ENCODE measurements at regions not wholly inside any gene's neighbourhood (a gene's known extent, or its start where the extent isn't known, plus 50 kb on each side); places are given as distances from the start of the nearest gene placed in this dataset.

- TF ChIP-seq ZNF207 (IDR thresholded peaks at IDR 0.05; ENCODE audit: borderline replicate concordance): no peak
- no peak for TF ChIP-seq MEF2B (IDR thresholded peaks at IDR 0.05; ENCODE audit: partially characterized antibody, poor library complexity, severe bottlenecking)
- TF ChIP-seq PAX8 (IDR thresholded peaks at IDR 0.05): no peak
- no peak for TF ChIP-seq RAD21 (IDR thresholded peaks at IDR 0.05; ENCODE audit: insufficient read depth, low read depth, low read length)
- TF ChIP-seq NR2C1 (IDR thresholded peaks at IDR 0.05): no peak
Measured at GRCh38 chr7:17061443-17061842, 179.7 kb upstream of the AGR3 start (continued).

DNA sequence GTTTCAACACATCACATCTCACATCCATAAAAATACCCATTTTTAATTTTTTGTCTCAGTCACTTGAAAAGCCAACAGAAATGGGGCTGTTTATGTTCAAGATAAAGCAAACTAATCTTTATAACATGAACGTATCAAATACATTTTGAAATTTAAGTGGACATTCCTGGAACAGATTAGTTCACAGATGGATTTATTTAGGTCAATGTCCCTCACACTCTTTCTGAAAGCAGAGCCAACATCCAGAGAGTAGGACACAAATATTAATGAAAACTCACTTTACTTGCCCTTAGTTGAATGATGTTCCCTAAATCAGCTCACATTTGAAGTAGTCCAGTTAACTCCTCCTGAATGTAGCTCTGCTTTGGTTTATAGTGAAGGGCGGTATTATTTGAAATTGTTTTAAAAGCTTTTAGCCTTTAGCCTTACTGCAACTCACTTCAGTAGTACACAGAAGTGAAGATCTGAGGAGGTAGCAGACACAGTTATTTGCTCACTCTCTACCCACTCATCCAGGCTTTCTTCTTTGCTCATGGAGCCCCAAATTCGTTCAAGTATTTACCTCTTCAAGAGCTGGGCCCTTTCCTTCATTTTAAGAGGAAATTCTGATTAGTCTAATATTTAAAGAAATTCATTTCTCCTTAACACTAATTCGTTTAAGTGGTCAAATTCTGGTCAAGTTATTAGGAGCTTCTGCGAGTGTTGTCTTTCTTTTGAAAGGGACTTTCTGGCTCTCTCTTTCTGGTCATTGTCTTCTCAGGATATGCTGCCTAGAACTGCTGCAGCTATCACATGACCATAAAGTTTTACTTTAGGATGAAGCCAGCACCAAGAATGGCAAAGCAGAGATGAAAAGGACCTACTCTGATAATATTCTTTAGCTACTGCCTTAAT, 180.6 kb upstream of the AGR3 start:
- ChIA-PET CTCF (interaction anchor here (0.6 to 4.8 kb wide), 22 partner anchors 13 to 469 kb away, joined by 3 to 54 read pairs (median 4); partner anchors contain the start of gene AHR), SMC1A (ENCODE audit: uncharacterized antibody, unreplicated experiment) (interaction anchor here (0.7 to 5.5 kb wide), 31 partner anchors 9 to 464 kb away, joined by 3 to 61 read pairs (median 4); partner anchors contain the start of gene AHR), POLR2A (interaction anchor here (1.2 kb wide), 1 partner anchor 8 kb away, joined by 3 read pairs; no protein-coding TSS in a partner anchor), RAD21 (ENCODE audit: unreplicated experiment) (interaction anchor here (0.6 to 5.3 kb wide), 21 partner anchors 47 to 463 kb away, joined by 3 to 57 read pairs (median 5); partner anchors contain the start of gene AHR)
- intact Hi-C loops (cut with micrococcal nuclease; ENCODE audit: unreplicated experiment): loop anchor here (2.0 to 5.0 kb wide), 2 partner anchors 95 to 240 kb away; no protein-coding TSS in a partner anchor
- Histone ChIP-seq H3K79me2 (ENCODE audit: control insufficient read depth, insufficient read depth, low read length) (no peaks in the 10 kb centered on the region), H3K9ac (ENCODE audit: control insufficient read depth, insufficient read depth, low read length) (no peak overlapping the region), H3K27me3 (replicated peaks in 1 of 2; ENCODE audit: control insufficient read depth in 2 of 2, insufficient read depth in 2 of 2, low read length in 1 of 2) (no peaks in the 10 kb centered on the region), H3K9me3 (replicated peaks; ENCODE audit: control insufficient read depth, insufficient read depth, low read length) (no peaks in the 10 kb centered on the region), H2AFZ (ENCODE audit: control insufficient read depth, low read depth, low read length) (no peak overlapping the region; the same call in 1 of the 2 replicates), H3K4me1 (ENCODE audit: control insufficient read depth, insufficient read depth, low read length) (no peaks in the 10 kb centered on the region), H3K4me2 (ENCODE audit: control insufficient read depth, insufficient read depth) (0 out of 2 replicates have a peak overlapping the region, but pooled peaks have one; percentile 1), H3K4me3 (no peak overlapping the region), H3K36me3 (ENCODE audit: control insufficient read depth in 2 of 2, insufficient read depth in 2 of 2, low read length in 1 of 2) (no peaks in the 10 kb centered on the region), H3K27ac (ENCODE audit: control insufficient read depth, insufficient read depth) (no peak overlapping the region), H4K20me1 (ENCODE audit: control insufficient read depth, insufficient read depth) (no peaks in the 10 kb centered on the region)
- in situ Hi-C loops (cut with MboI): no loop called here
- DNase-seq (ENCODE audit: low read depth, low spot score) (no peak), FAIRE-seq (no peak), ATAC-seq (peak; percentile 65)
- TF ChIP-seq ZNF274 (IDR thresholded peaks at IDR 0.05; ENCODE audit: insufficient read depth, insufficient read length) (no peak), ATF3 (IDR thresholded peaks at IDR 0.05; ENCODE audit: borderline replicate concordance, extremely low read depth, low read depth, low read length) (no peak), POU2F2 (IDR thresholded peaks at IDR 0.05; ENCODE audit: borderline replicate concordance, low read depth, low read length) (no peak), RAD51 (IDR thresholded peaks at IDR 0.05) (0 out of 2 replicates have a peak, but pooled peaks have one; percentile 41), NFYB (IDR thresholded peaks at IDR 0.05; ENCODE audit: insufficient read depth, low read depth, low read length) (no peak), MTA3 (IDR thresholded peaks at IDR 0.05; ENCODE audit: borderline replicate concordance, low read length) (no peak), MXI1 (IDR thresholded peaks at IDR 0.05; ENCODE audit: low read depth, low read length) (no peak)
- TF ChIP-seq, protein P1, sequence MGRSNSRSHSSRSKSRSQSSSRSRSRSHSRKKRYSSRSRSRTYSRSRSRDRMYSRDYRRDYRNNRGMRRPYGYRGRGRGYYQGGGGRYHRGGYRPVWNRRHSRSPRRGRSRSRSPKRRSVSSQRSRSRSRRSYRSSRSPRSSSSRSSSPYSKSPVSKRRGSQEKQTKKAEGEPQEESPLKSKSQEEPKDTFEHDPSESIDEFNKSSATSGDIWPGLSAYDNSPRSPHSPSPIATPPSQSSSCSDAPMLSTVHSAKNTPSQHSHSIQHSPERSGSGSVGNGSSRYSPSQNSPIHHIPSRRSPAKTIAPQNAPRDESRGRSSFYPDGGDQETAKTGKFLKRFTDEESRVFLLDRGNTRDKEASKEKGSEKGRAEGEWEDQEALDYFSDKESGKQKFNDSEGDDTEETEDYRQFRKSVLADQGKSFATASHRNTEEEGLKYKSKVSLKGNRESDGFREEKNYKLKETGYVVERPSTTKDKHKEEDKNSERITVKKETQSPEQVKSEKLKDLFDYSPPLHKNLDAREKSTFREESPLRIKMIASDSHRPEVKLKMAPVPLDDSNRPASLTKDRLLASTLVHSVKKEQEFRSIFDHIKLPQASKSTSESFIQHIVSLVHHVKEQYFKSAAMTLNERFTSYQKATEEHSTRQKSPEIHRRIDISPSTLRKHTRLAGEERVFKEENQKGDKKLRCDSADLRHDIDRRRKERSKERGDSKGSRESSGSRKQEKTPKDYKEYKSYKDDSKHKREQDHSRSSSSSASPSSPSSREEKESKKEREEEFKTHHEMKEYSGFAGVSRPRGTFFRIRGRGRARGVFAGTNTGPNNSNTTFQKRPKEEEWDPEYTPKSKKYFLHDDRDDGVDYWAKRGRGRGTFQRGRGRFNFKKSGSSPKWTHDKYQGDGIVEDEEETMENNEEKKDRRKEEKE (IDR thresholded peaks at IDR 0.05): no peak
- BruUV-seq (replicated peaks): no TSS peak
- WGBS (ENCODE audit: insufficient coverage, insufficient replicate concordance, low lambda C conversion rate, missing lambda C conversion rate): 32% methylated on average over 5 of the region's 5 CpGs
